ENCODE measurements at regions not wholly inside any gene's neighbourhood (a gene's known extent, or its start where the extent isn't known, plus 50 kb on each side); places are given as distances from the start of the nearest gene placed in this dataset.

- TF ChIP-seq CTCF (IDR thresholded peaks at IDR 0.05), result no peak
- no peak for TF ChIP-seq ETV6 (CRISPR knock-in tag; IDR thresholded peaks at IDR 0.05)
- TF ChIP-seq MAX (CRISPR knock-in tag; IDR thresholded peaks at IDR 0.05), result no peak
- no peak for TF ChIP-seq E2F4 (CRISPR knock-in tag; IDR thresholded peaks at IDR 0.05; ENCODE audit: borderline replicate concordance, low read depth)
- TF ChIP-seq ZMAT4 (CRISPR knock-in tag; IDR thresholded peaks at IDR 0.05), result no peak
- TF ChIP-seq NR2C2 (CRISPR knock-in tag; IDR thresholded peaks at IDR 0.05), result no peak
- no peak for TF ChIP-seq ELF4 (CRISPR knock-in tag; IDR thresholded peaks at IDR 0.05; ENCODE audit: low read depth)
- TF ChIP-seq ZBTB21 (CRISPR knock-in tag; IDR thresholded peaks at IDR 0.05; ENCODE audit: borderline replicate concordance), result no peak
Observed at GRCh38 chr10:49446031-49446430, 50.1 kb upstream of the DRGX start.
